ENCODE measurements at regions not wholly inside any gene's neighbourhood (a gene's known extent, or its start where the extent isn't known, plus 50 kb on each side); places are given as distances from the start of the nearest gene placed in this dataset.

DNA sequence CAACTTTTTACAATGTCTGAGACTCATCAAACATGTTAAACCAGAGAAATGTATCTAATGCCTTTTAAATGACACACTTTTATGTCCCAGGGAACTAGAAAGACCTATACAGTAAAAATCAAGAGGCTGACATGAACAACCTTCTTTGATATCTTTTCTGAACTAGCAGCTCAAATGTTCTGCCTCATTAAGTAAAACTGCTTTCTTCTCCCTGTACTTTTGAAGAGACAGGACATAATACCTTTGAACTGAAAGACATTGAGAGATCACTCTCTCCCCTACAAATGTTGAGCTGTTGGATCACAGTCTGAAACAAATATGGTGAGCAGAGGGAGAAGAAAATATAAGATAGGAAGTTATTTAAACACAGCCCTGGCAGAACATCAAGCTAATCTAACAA is 123.0 kb downstream of the FAM181B start:
- no peaks in the 10 kb centered on the region for H3K36me3 ChIP-seq (ENCODE audit: control insufficient read depth in 4 of 4, insufficient read depth in 3 of 4, low read depth in 1 of 4, low read length in 3 of 4)
- no peaks in the 10 kb centered on the region for H3K4me1 ChIP-seq (ENCODE audit: control insufficient read depth in 4 of 4, insufficient read depth in 4 of 4, low read length in 3 of 4)
- no peak overlapping the region for H3K9ac ChIP-seq (ENCODE audit: low read depth in 1 of 2, low read length in 2 of 2)
- DNase-seq (ENCODE audit: low spot score): no peak
- no peak overlapping the region for H3K27ac ChIP-seq (ENCODE audit: low read depth in 1 of 2, low read length in 2 of 2)
- H3K9me3 ChIP-seq (ENCODE audit: control insufficient read depth in 4 of 4, low read length in 3 of 4): no peaks in the 10 kb centered on the region
- no peak overlapping the region for H3K4me3 ChIP-seq (ENCODE audit: low read depth in 1 of 3, low read length in 3 of 3)
- TF ChIP-seq, protein P1, sequence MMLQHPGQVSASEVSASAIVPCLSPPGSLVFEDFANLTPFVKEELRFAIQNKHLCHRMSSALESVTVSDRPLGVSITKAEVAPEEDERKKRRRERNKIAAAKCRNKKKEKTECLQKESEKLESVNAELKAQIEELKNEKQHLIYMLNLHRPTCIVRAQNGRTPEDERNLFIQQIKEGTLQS (IDR thresholded peaks at IDR 0.05): no peak
- TF ChIP-seq YY1 (IDR thresholded peaks at IDR 0.05): no peak
- no peak for TF ChIP-seq CTCF (IDR thresholded peaks at IDR 0.05; ENCODE audit: low read depth, low read length, missing input control)
- no peak for TF ChIP-seq FOXA1 (IDR thresholded peaks at IDR 0.05)
- no peak for TF ChIP-seq FOXA2 (IDR thresholded peaks at IDR 0.05)
- no peak for TF ChIP-seq HNF4G (IDR thresholded peaks at IDR 0.05)
- no peak for TF ChIP-seq SP1 (IDR thresholded peaks at IDR 0.05)
- TF ChIP-seq HNF4A (conservative IDR thresholded peaks at IDR 0.05): no peak
- TF ChIP-seq NR2F2 (IDR thresholded peaks at IDR 0.05): no peak
- TF ChIP-seq, protein P2, sequence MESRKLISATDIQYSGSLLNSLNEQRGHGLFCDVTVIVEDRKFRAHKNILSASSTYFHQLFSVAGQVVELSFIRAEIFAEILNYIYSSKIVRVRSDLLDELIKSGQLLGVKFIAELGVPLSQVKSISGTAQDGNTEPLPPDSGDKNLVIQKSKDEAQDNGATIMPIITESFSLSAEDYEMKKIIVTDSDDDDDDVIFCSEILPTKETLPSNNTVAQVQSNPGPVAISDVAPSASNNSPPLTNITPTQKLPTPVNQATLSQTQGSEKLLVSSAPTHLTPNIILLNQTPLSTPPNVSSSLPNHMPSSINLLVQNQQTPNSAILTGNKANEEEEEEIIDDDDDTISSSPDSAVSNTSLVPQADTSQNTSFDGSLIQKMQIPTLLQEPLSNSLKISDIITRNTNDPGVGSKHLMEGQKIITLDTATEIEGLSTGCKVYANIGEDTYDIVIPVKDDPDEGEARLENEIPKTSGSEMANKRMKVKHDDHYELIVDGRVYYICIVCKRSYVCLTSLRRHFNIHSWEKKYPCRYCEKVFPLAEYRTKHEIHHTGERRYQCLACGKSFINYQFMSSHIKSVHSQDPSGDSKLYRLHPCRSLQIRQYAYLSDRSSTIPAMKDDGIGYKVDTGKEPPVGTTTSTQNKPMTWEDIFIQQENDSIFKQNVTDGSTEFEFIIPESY (IDR thresholded peaks at IDR 0.05): no peak
- TF ChIP-seq REST (IDR thresholded peaks at IDR 0.05): no peak
- TF ChIP-seq RAD21 (IDR thresholded peaks at IDR 0.05): no peak
- no peak for TF ChIP-seq TAF1 (conservative IDR thresholded peaks at IDR 0.05)
- no peak for TF ChIP-seq JUND (IDR thresholded peaks at IDR 0.05)
- H3K27me3 ChIP-seq (ENCODE audit: control insufficient read depth in 4 of 4, insufficient read depth in 4 of 4, low read length in 3 of 4): peaks cover 0 to 5% (median 0%) of the 10 kb centered on the region in 4 donors

GRCh38 chr11:82606738-82607137 is 126.9 kb downstream of the FAM181B start:
- TF ChIP-seq, protein P2 (IDR thresholded peaks at IDR 0.05): no peak
- TF ChIP-seq HNF4A (conservative IDR thresholded peaks at IDR 0.05): no peak
- no peak for TF ChIP-seq NR2F2 (IDR thresholded peaks at IDR 0.05)
- TF ChIP-seq FOXA1 (IDR thresholded peaks at IDR 0.05): no peak
- no peak for TF ChIP-seq RXRA (IDR thresholded peaks at IDR 0.05)
- DNase-seq (ENCODE audit: low spot score): no peak
- no peaks in the 10 kb centered on the region for H3K4me1 ChIP-seq (ENCODE audit: control insufficient read depth in 4 of 4, insufficient read depth in 4 of 4, low read length in 3 of 4)
- no peaks in the 10 kb centered on the region for H3K9me3 ChIP-seq (ENCODE audit: control insufficient read depth in 4 of 4, low read length in 3 of 4)
- H3K27ac ChIP-seq (ENCODE audit: low read depth in 1 of 2, low read length in 2 of 2): no peak overlapping the region
- H3K27me3 ChIP-seq (ENCODE audit: control insufficient read depth in 4 of 4, insufficient read depth in 4 of 4, low read length in 3 of 4): no peaks in the 10 kb centered on the region
- H3K4me3 ChIP-seq (ENCODE audit: low read depth in 1 of 3, low read length in 3 of 3): no peak overlapping the region
- no peak overlapping the region for H3K9ac ChIP-seq (ENCODE audit: low read depth in 1 of 2, low read length in 2 of 2)
- no peaks in the 10 kb centered on the region for H3K36me3 ChIP-seq (ENCODE audit: control insufficient read depth in 4 of 4, insufficient read depth in 3 of 4, low read depth in 1 of 4, low read length in 3 of 4)
- WGBS: 79% methylated on average over 1 of the region's 1 CpG

Measured in liver (tissue), 8 donors.